ENCODE measurements at regions not wholly inside any gene's neighbourhood (a gene's known extent, or its start where the extent isn't known, plus 50 kb on each side); places are given as distances from the start of the nearest gene placed in this dataset.

- no TSS peak for BruUV-seq (replicated peaks)
- CTCF ChIA-PET, result no interaction called here
- Histone ChIP-seq H3K9ac (replicated peaks; ENCODE audit: extremely low read depth, insufficient read depth, low read length) (no peak overlapping the region), H3K9me3 (replicated peaks; ENCODE audit: control insufficient read depth, insufficient read depth, low read length) (no peaks in the 10 kb centered on the region), H3K79me2 (ENCODE audit: control insufficient read depth, insufficient read depth, low read length) (no peaks in the 10 kb centered on the region), H3K9me1 (replicated peaks; ENCODE audit: control insufficient read depth, extremely low read depth, insufficient read depth, low read length) (no peaks in the 10 kb centered on the region), H3K4me1 (ENCODE audit: control insufficient read depth, extremely low read depth, insufficient read depth, low read length) (no peaks in the 10 kb centered on the region), H3K36me3 (ENCODE audit: control insufficient read depth in 2 of 2, extremely low read depth in 1 of 2, insufficient read depth in 2 of 2, low read length in 2 of 2) (no peaks in the 10 kb centered on the region), H3K27ac (ENCODE audit: insufficient read depth, low read depth, low read length) (no peak overlapping the region), H3K4me3 (replicated peaks in 1 of 3; ENCODE audit: insufficient read depth in 1 of 3, low read depth in 1 of 3, low read length in 3 of 3) (no peak overlapping the region), H3K4me2 (ENCODE audit: insufficient read depth, low read length) (no peak overlapping the region), H4K20me1 (replicated peaks; ENCODE audit: control insufficient read depth, extremely low read depth, insufficient read depth, low read length) (no peaks in the 10 kb centered on the region), H3K27me3 (ENCODE audit: control insufficient read depth in 2 of 2, insufficient read depth in 2 of 2, low read length in 2 of 2) (no peaks in the 10 kb centered on the region), H2AFZ (ENCODE audit: low read depth, low read length) (no peak overlapping the region)
- DNase-seq (ENCODE audit: low read depth, low spot score) (no peak), FAIRE-seq (no peak)
- no peak for TF ChIP-seq JUN (IDR thresholded peaks at IDR 0.05; ENCODE audit: borderline replicate concordance, insufficient read depth, insufficient read length, low read depth)
- no peak for TF ChIP-seq POLR2AphosphoS5 (IDR thresholded peaks at IDR 0.05; ENCODE audit: insufficient read depth, low read depth, low read length)
- TF ChIP-seq MAX (IDR thresholded peaks at IDR 0.05; ENCODE audit: insufficient read depth, insufficient read length), result no peak
- no peak for TF ChIP-seq MYC (IDR thresholded peaks at IDR 0.05; ENCODE audit: low read depth, low read length)
- TF ChIP-seq FOS (IDR thresholded peaks at IDR 0.05; ENCODE audit: borderline replicate concordance, insufficient read depth, low read length), result no peak
- TF ChIP-seq CTCF (IDR thresholded peaks at IDR 0.05; ENCODE audit: extremely low read depth in 1 of 2, insufficient read depth in 1 of 2, low read depth in 1 of 2, low read length in 2 of 2), result no peak
- no peak for TF ChIP-seq EZH2 (IDR thresholded peaks at IDR 0.05; ENCODE audit: borderline replicate concordance, low read depth, low read length, severe bottlenecking)
- no peak for TF ChIP-seq GATA2 (IDR thresholded peaks at IDR 0.05; ENCODE audit: insufficient read depth, insufficient read length, low read depth, low read length)
- no peak for TF ChIP-seq POLR2A (IDR thresholded peaks at IDR 0.05; ENCODE audit: low read depth, low read length)
- dilution Hi-C loops (cut with MboI; ENCODE audit: extremely low pct_ligation_motif_present, low sequenced_read_pairs) (no loop called here), intact Hi-C loops (cut with micrococcal nuclease) (no loop called here)
- POLR2A ChIA-PET, result no interaction called here
Measured at GRCh38 chr13:62171697-62172096, 756.0 kb upstream of the PCDH20 start.

Measured in endothelial cell of umbilical vein (primary cell).